ENCODE measurements at regions not wholly inside any gene's neighbourhood (a gene's known extent, or its start where the extent isn't known, plus 50 kb on each side); places are given as distances from the start of the nearest gene placed in this dataset.
A peak's percentile ranks its signal among the peaks of the same experiment; 100 is the strongest.

DNA sequence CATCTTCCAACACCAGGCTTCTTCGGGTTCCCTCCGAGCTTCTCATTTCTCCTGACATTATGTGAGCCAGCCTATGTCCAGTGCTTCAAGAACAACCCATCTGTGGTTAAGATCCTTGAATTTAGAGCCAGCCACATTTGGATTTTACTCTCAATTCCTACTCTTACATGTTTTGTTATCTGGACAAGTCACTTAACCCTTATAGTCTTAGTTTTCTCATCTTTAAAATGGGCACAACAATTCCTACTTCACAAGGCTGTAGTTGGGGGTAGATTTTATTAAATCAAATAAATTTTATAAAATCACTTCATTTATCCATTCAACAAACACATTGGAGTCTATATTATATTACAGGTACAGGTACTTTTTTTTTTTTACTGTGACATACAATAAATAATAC, 105.5 kb upstream of the SLC38A2 start:
- Histone ChIP-seq H2AK5ac (ENCODE audit: low read depth, low read length) (peak overlapping the region; percentile 68; the same call in 1 of the 2 replicates), H3K4me2 (ENCODE audit: low read depth, low read length) (no peak overlapping the region), H3K9me3 (ENCODE audit: control insufficient read depth, insufficient read depth, low read length) (no peaks in the 10 kb centered on the region), H4K8ac (ENCODE audit: low read depth in 2 of 2, low read length in 2 of 2) (peak overlapping the region; percentile 60 to 83; a peak in 3 of 4 replicates), H2BK20ac (ENCODE audit: low read depth, low read length) (peak overlapping the region; percentile 88), H2BK15ac (ENCODE audit: low read depth, low read length) (peak overlapping the region; percentile 87; the same call in 1 of the 3 replicates), H2AFZ (replicated peaks; ENCODE audit: low read length, poor library complexity) (no peak overlapping the region), H3K27me3 (ENCODE audit: control insufficient read depth, insufficient read depth, low read length) (no peaks in the 10 kb centered on the region), H3K23ac (ENCODE audit: low read depth, low read length) (peak overlapping the region; percentile 61; the same call in 1 of the 2 replicates), H3K79me1 (ENCODE audit: low read depth in 1 of 2, low read length in 2 of 2) (peaks cover 9 to 25% of the 10 kb centered on the region in 2 experiments), H4K20me1 (ENCODE audit: insufficient read depth, low read length) (no peaks in the 10 kb centered on the region), H2AK9ac (replicated peaks; ENCODE audit: low read depth, low read length, poor library complexity) (no peak overlapping the region), H3K56ac (ENCODE audit: extremely low read depth, insufficient read depth, low read length) (peak overlapping the region; percentile 42; the same call in 1 of the 2 replicates), H3K14ac (replicated peaks; ENCODE audit: low read depth, low read length) (peak overlapping the region; percentile 86), H3K9me1 (ENCODE audit: insufficient read depth, low read length) (no peaks in the 10 kb centered on the region), H3K4ac (ENCODE audit: low read depth, low read length) (peak overlapping the region; percentile 78), H3K4me1 (ENCODE audit: control insufficient read depth, insufficient read depth, low read length) (peaks cover 12% of the 10 kb centered on the region), H3K27ac (ENCODE audit: insufficient read depth, low read length) (peak overlapping the region; percentile 62), H3K9ac (ENCODE audit: low read depth, low read length) (0 out of 2 replicates have a peak overlapping the region, but pooled peaks have one; percentile 1), H3K36me3 (ENCODE audit: control insufficient read depth, insufficient read depth, low read length) (no peaks in the 10 kb centered on the region), H3K4me3 (ENCODE audit: insufficient read depth, low read depth, low read length) (no peak overlapping the region), H2BK5ac (ENCODE audit: low read depth, low read length, poor library complexity, severe bottlenecking) (peak overlapping the region; percentile 83), H4K5ac (ENCODE audit: low read depth, low read length) (peak overlapping the region; percentile 47), H4K91ac (ENCODE audit: insufficient read depth, low read depth, low read length) (peak overlapping the region; percentile 55), H2BK120ac (ENCODE audit: low read depth, low read length) (peak overlapping the region; percentile 92), H3K18ac (ENCODE audit: low read depth, low read length) (peak overlapping the region; percentile 91)
- ChIA-PET CTCF (interaction anchor here (0.7 kb wide), 1 partner anchor 8 kb away, joined by 3 read pairs; no protein-coding TSS in a partner anchor), POLR2A (ENCODE audit: unreplicated experiment) (no interaction called here)
- intact Hi-C loops (cut with micrococcal nuclease) (loop anchor here (1.0 kb wide), 1 partner anchor 308 kb away; no protein-coding TSS in a partner anchor), in situ Hi-C loops (cut with MboI; ENCODE audit: low sequenced_read_pairs) (no loop called here), dilution Hi-C loops (cut with HindIII; ENCODE audit: low sequenced_read_pairs, unreplicated experiment) (no loop called here)
- BruUV-seq (replicated peaks), result no TSS peak
- DNase-seq (no peak), ATAC-seq (ENCODE audit: low read depth) (no peak)
- TF ChIP-seq NFE2L2 (IDR thresholded peaks at IDR 0.05; ENCODE audit: low read depth, low read length) (no peak), CHD1 (IDR thresholded peaks at IDR 0.05; ENCODE audit: low read depth, low read length) (no peak), CEBPB (IDR thresholded peaks at IDR 0.05; ENCODE audit: low read depth, low read length) (no peak), RCOR1 (IDR thresholded peaks at IDR 0.05; ENCODE audit: insufficient replicate concordance, low read length) (no peak)
- TF ChIP-seq, protein P1, sequence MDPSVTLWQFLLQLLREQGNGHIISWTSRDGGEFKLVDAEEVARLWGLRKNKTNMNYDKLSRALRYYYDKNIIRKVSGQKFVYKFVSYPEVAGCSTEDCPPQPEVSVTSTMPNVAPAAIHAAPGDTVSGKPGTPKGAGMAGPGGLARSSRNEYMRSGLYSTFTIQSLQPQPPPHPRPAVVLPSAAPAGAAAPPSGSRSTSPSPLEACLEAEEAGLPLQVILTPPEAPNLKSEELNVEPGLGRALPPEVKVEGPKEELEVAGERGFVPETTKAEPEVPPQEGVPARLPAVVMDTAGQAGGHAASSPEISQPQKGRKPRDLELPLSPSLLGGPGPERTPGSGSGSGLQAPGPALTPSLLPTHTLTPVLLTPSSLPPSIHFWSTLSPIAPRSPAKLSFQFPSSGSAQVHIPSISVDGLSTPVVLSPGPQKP (IDR thresholded peaks at IDR 0.05; ENCODE audit: borderline replicate concordance, low read depth, low read length), result no peak
- WGBS, 2 experiments (ENCODE audit: extremely low coverage in 2 of 2, insufficient read length in 1 of 2), result no CpG with 5 or more reads among the region's 2 CpGs

Measured in IMR-90 (cell line).